ENCODE measurements at regions not wholly inside any gene's neighbourhood (a gene's known extent, or its start where the extent isn't known, plus 50 kb on each side); places are given as distances from the start of the nearest gene placed in this dataset.

- TF ChIP-seq HDGF (IDR thresholded peaks at IDR 0.05; ENCODE audit: borderline replicate concordance) (no peak), FOXM1 (IDR thresholded peaks at IDR 0.05; ENCODE audit: borderline replicate concordance) (no peak), SP1 (IDR thresholded peaks at IDR 0.05) (no peak), L3MBTL2 (conservative IDR thresholded peaks at IDR 0.05) (no peak), PKNOX1 (IDR thresholded peaks at IDR 0.05) (no peak), BHLHE40 (IDR thresholded peaks at IDR 0.05; ENCODE audit: borderline replicate concordance) (no peak), ZNF384 (IDR thresholded peaks at IDR 0.05) (no peak), CTBP1 (IDR thresholded peaks at IDR 0.05; ENCODE audit: borderline replicate concordance) (no peak), NFRKB (IDR thresholded peaks at IDR 0.05) (no peak), TARDBP (IDR thresholded peaks at IDR 0.05) (no peak), SUZ12 (IDR thresholded peaks at IDR 0.05) (no peak)
Observed at GRCh38 chr9:91066856-91067255, 265.2 kb downstream of the SYK start.

Measured in HEK293T (cell line).